Body of pancreas (tissue), 4 donors: ENCODE measurements at regions not wholly inside any gene's neighbourhood (a gene's known extent, or its start where the extent isn't known, plus 50 kb on each side); places are given as distances from the start of the nearest gene placed in this dataset.

ENCODE experiments used
- ATAC-seq: fragments of 150-250 bp; one replicate; pipeline ENCODE4 v1.9.1; 2016
- DNase-seq, 4 donors: peaks; one replicate each; pipeline ENCODE4 v3.0.0-alpha.2; 2019
- H3K27ac ChIP-seq, 4 donors: fragments of 200-600 bp; sonication (generic); 1 replicate in 3 of 4; 2 replicates in 1 of 4; pipeline versions ENCODE4 v1.5.1 to v1.6.1; 2016 to 2019; ENCODE audit warnings: mild to moderate bottlenecking in 1 of 4, mixed read lengths in 1 of 4, moderate library complexity in 1 of 4
- H3K27me3 ChIP-seq, 2 donors: fragments of 200-600 bp; sonication (generic); one replicate each; pipeline ENCODE4 v1.6.0; 2016; ENCODE audit warnings: mild to moderate bottlenecking in 1 of 2
- H3K36me3 ChIP-seq, 2 donors: fragments of 200-600 bp; sonication (generic); replicated peaks in 1 of 2; 2 replicates each; pipeline ENCODE4 v1.5.1; 2016; ENCODE audit warnings: low read depth in 2 of 2; ENCODE audit not compliant: insufficient read depth in 1 of 2
- H3K4me1 ChIP-seq: fragments of 200-600 bp; sonication (generic); one replicate; pipeline ENCODE4 v1.6.0; 2016
- H3K4me3 ChIP-seq, 2 donors: fragments of 200-600 bp; sonication (generic); 1 replicate in 1 of 2; 2 replicates in 1 of 2; pipeline ENCODE4 v1.5.1; 2016 to 2019
- H3K9me3 ChIP-seq, 3 donors: fragments of 200-600 bp; sonication (generic); 1 replicate in 2 of 3; 2 replicates in 1 of 3; pipeline ENCODE4 v1.5.1; 2016
- POLR2A ChIP-seq, 3 donors: fragments of 450-650 bp; IDR thresholded peaks; one replicate each; pipeline ENCODE4 v1.6.1; 2016; ENCODE audit warnings: antibody characterized with exemption in 3 of 3, mild to moderate bottlenecking in 2 of 3
- WGBS, 2 donors: methylation state at CpG; one replicate each; pipeline ENCODE4 v1.1.5; 2017; 5-methylcytosine and 5-hydroxymethylcytosine counted together
- intact Hi-C: fragments of 100-400 bp; cut with DNase I; formaldehyde crosslinking; loops from one replicate; pipeline ENCODE4 v1.15.1; 2023
- TF ChIP-seq, protein P1 (sequence below), 7 experiments: fragments of 450-650 bp in 4 of 7; fragments of 200-600 bp in 3 of 7; sonication (generic) in 3 of 7; IDR thresholded peaks; one replicate each; pipeline ENCODE4 v1.5.1; 2016 to 2019; ENCODE audit warnings: antibody characterized with exemption in 7 of 7

DNA sequence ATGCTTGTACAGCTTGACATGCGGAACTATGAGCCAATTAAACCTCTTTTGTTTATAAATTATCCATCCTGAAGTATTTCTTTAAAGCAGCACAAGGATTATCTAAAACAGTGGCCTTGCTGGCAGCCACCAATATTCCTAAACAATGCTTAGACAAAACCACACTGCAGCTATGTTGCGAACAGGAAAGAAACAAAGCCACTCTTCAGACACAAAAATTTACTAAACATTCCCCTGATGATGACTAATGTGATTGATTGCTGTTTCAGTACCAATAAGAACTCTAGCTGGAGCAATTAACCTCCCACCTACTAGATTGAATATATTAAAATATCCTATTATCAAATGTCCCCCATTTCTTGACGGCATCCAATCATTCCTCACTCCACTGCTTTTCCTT, 325.8 kb upstream of the REG3G start:
- ATAC-seq (no peak), DNase-seq (no peak)
- TF ChIP-seq, protein P1, sequence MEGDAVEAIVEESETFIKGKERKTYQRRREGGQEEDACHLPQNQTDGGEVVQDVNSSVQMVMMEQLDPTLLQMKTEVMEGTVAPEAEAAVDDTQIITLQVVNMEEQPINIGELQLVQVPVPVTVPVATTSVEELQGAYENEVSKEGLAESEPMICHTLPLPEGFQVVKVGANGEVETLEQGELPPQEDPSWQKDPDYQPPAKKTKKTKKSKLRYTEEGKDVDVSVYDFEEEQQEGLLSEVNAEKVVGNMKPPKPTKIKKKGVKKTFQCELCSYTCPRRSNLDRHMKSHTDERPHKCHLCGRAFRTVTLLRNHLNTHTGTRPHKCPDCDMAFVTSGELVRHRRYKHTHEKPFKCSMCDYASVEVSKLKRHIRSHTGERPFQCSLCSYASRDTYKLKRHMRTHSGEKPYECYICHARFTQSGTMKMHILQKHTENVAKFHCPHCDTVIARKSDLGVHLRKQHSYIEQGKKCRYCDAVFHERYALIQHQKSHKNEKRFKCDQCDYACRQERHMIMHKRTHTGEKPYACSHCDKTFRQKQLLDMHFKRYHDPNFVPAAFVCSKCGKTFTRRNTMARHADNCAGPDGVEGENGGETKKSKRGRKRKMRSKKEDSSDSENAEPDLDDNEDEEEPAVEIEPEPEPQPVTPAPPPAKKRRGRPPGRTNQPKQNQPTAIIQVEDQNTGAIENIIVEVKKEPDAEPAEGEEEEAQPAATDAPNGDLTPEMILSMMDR (IDR thresholded peaks at IDR 0.05) = no peak
- TF ChIP-seq POLR2A (IDR thresholded peaks at IDR 0.05) = no peak
- no peaks in the 10 kb centered on the region for H3K27me3 ChIP-seq
- no peak overlapping the region for H3K4me3 ChIP-seq
- intact Hi-C loops = no loop called here
- H3K4me1 ChIP-seq = no peaks in the 10 kb centered on the region
- H3K9me3 ChIP-seq = no peaks in the 10 kb centered on the region
- 57 to 61% methylated on average over 3 of the region's 3 CpGs for WGBS, 2 donors
- no peak overlapping the region for H3K27ac ChIP-seq
- no peaks in the 10 kb centered on the region for H3K36me3 ChIP-seq

DNA sequence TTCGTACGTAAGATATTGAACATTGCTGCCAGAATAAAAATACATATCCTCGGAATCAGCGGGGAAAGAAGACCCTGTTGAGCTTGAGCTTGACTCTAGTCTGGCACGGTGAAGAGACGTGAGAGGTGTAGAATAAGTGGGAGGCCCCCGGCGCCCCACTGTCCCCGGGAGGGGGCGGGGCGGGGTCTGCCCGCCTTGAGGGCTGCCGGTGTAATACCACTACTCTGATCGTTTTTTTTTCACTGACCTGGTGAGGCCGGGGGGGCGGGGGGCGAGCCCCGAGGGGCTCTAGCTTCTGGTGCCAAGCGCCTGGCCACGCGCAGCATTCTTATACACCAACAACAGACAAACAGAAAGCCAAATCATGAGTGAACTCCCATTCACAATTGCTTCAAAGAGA, 324.0 kb upstream of the REG3G start:
- H3K9me3 ChIP-seq = no peaks in the 10 kb centered on the region
- H3K4me3 ChIP-seq = no peak overlapping the region
- WGBS, 2 donors = 86 to 89% methylated on average over 20 to 21 of the region's 21 CpGs
- TF ChIP-seq POLR2A (IDR thresholded peaks at IDR 0.05) = no peak
- TF ChIP-seq, protein P1 (IDR thresholded peaks at IDR 0.05) = no peak
- intact Hi-C loops = no loop called here
- H3K27ac ChIP-seq = no peak overlapping the region
- no peaks in the 10 kb centered on the region for H3K27me3 ChIP-seq
- no peaks in the 10 kb centered on the region for H3K36me3 ChIP-seq
- no peak for ATAC-seq
- H3K4me1 ChIP-seq = no peaks in the 10 kb centered on the region
- DNase-seq = no peak

DNA sequence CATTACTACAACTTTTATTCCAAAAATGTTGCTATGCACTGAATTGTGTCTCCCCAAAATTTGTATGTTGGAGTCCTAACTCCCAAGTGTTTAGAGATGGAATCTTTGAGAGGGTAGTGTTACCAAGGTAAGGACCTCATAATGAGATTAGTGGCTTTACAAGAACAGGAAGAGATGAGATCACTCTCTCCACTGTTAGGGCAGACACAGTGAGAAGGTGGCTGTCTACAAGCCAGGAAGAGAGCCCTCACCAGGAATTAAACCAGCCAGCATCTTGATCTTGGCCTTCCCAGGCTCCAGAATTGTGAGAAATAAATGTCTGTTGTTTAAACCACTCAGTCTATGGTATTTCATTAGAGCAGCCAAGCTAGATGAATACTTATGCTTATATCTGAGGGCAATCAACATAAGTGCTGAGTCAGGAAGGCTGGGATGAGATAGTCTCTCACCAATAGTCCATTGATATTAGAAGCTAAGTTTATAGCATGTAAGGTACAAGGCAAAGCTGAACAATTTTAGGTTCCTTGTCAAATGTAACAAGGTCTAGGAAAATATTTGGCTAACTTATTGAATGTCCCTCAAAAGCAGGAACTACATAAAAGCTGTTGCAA, 317.6 kb upstream of the REG3G start:
- no peak for ATAC-seq
- intact Hi-C loops = no loop called here
- DNase-seq = no peak
- Histone ChIP-seq H3K4me1 (no peaks in the 10 kb centered on the region), H3K36me3 (no peaks in the 10 kb centered on the region), H3K27ac (no peak overlapping the region), H3K4me3 (no peak overlapping the region), H3K9me3 (no peaks in the 10 kb centered on the region), H3K27me3 (no peaks in the 10 kb centered on the region)
- TF ChIP-seq, protein P1 (IDR thresholded peaks at IDR 0.05) = no peak
- TF ChIP-seq POLR2A (IDR thresholded peaks at IDR 0.05) = no peak

DNA sequence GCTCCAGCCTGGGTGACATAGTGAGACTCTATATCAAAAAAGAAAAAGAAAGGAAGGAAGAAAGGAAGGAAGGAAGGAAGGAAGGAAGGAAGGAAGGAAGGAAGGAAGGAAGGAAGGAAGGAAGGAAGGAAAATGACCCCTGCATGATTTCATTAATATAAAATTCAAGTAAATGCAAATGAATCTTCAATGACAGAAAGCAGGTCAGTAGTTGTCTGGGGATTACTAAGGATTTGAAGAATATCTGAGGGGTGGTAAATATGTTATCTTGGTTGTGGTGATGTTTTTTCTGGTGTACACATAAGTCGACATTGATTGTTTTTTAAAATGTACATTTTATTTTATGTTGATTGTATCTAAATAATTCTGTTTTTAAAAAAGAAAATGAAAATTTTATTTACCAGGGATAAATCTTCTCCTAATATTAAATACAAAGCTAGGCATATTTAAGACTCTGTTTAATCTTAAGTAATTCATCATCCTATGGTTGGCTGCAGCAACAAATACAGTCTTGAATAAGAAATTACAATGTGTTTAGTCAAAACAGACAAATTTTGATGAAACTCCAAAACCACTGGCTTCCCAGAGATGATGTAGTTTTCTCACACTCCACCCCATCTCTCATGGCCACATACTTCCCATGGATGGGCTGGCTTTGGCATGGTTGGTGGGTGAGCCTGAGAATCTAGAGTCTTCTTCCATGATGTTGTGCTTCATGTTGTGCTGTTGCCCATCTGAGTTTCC, 314.7 kb upstream of the REG3G start:
- intact Hi-C loops = no loop called here
- Histone ChIP-seq H3K27ac (no peak overlapping the region), H3K9me3 (no peaks in the 10 kb centered on the region), H3K27me3 (no peaks in the 10 kb centered on the region), H3K4me1 (no peaks in the 10 kb centered on the region), H3K4me3 (no peak overlapping the region), H3K36me3 (no peaks in the 10 kb centered on the region)
- TF ChIP-seq, protein P1 (IDR thresholded peaks at IDR 0.05) = no peak
- no peak for ATAC-seq
- WGBS, 2 donors = 75 to 80% methylated on average over 1 of the region's 1 CpG
- no peak for DNase-seq

DNA sequence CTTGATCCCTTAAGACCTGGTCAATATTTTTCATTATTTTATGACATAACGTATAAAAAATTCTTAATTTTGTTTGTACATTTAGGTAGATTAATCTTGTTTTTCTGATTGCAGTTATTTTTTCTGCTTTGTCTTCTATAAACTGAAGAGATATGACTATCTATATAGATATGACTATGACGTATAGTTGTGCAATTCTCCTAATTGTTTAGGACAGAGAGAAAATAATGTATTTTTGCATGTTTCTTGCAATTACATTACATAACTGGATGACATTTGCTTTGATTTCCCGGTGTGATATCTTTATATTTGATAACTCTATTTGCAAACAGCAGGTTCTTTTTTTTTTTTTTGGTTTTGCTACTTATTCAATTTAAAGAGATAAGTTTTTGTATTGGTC, 310.2 kb upstream of the REG3G start:
- Histone ChIP-seq H3K27me3 (no peaks in the 10 kb centered on the region), H3K9me3 (no peaks in the 10 kb centered on the region), H3K27ac (no peak overlapping the region), H3K36me3 (no peaks in the 10 kb centered on the region), H3K4me1 (no peaks in the 10 kb centered on the region), H3K4me3 (no peak overlapping the region)
- TF ChIP-seq, protein P1 (IDR thresholded peaks at IDR 0.05) = no peak
- no peak for TF ChIP-seq POLR2A (IDR thresholded peaks at IDR 0.05)
- intact Hi-C loops = no loop called here
- ATAC-seq (no peak), DNase-seq (no peak)
- 34 to 40% methylated on average over 3 of the region's 3 CpGs for WGBS, 2 donors
